Keratinocyte (primary cell): ENCODE measurements at regions not wholly inside any gene's neighbourhood (a gene's known extent, or its start where the extent isn't known, plus 50 kb on each side); places are given as distances from the start of the nearest gene placed in this dataset.

Source experiments
- EZH2 ChIP-seq: IDR thresholded peaks from one replicate; pipeline ENCODE4 v1.6.1; 2012; ENCODE audit warnings: inconsistent platforms, mild to moderate bottlenecking, low read length, moderate library complexity
- TF ChIP-seq, protein P1 (sequence below), 3 experiments: IDR thresholded peaks in 1 of 3; conservative IDR thresholded peaks in 1 of 3; optimal IDR thresholded peaks in 1 of 3; 2 replicates in 2 of 3; 3 replicates in 1 of 3; pipeline versions ENCODE3 to v1.5.1; 2011; ENCODE audit warnings: low read length in 3 of 3, mild to moderate bottlenecking in 3 of 3, moderate library complexity in 2 of 3, control low read depth in 1 of 3, inconsistent platforms in 1 of 3; ENCODE audit not compliant: insufficient read depth in 2 of 3; ENCODE audit errors: extremely low read depth in 1 of 3

DNA sequence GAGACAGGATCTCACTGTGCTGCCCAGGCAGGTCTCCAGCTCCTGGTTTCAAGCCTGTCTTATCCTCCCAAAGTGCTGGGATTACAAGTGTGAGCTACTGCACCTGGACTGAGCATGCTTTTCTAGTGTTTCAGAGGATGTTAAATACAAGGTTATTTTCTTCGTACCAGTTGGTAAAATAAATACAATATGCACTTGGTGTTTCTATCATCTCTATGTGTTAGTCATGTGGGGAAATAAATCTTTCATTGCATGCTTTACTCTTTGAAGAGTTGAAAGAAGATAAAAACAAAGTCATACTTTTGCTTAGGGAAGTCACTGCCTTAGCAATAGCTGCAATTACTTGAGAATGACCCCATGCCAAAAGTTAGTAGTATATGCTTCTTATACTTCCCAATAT is 162.3 kb downstream of the PCDH7 start:
- TF ChIP-seq, protein P1, sequence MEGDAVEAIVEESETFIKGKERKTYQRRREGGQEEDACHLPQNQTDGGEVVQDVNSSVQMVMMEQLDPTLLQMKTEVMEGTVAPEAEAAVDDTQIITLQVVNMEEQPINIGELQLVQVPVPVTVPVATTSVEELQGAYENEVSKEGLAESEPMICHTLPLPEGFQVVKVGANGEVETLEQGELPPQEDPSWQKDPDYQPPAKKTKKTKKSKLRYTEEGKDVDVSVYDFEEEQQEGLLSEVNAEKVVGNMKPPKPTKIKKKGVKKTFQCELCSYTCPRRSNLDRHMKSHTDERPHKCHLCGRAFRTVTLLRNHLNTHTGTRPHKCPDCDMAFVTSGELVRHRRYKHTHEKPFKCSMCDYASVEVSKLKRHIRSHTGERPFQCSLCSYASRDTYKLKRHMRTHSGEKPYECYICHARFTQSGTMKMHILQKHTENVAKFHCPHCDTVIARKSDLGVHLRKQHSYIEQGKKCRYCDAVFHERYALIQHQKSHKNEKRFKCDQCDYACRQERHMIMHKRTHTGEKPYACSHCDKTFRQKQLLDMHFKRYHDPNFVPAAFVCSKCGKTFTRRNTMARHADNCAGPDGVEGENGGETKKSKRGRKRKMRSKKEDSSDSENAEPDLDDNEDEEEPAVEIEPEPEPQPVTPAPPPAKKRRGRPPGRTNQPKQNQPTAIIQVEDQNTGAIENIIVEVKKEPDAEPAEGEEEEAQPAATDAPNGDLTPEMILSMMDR (optimal IDR thresholded peaks at IDR 0.05 in 1 of 3, IDR thresholded peaks at IDR 0.05 in 1 of 3, conservative IDR thresholded peaks at IDR 0.05 in 1 of 3; ENCODE audit: extremely low read depth in 1 of 3, insufficient read depth in 2 of 3, low read length in 3 of 3): no peak
- no peak for TF ChIP-seq EZH2
